ENCODE measurements at regions not wholly inside any gene's neighbourhood (a gene's known extent, or its start where the extent isn't known, plus 50 kb on each side); places are given as distances from the start of the nearest gene placed in this dataset.

- Histone ChIP-seq H3K9me3 (replicated peaks in 1 of 3) (no peaks in the 10 kb centered on the region), H3K27ac (no peak overlapping the region), H3K4me3 (no peak overlapping the region), H3K27me3 (no peaks in the 10 kb centered on the region), H3K36me3 (replicated peaks in 1 of 2) (no peaks in the 10 kb centered on the region), H3K4me1 (replicated peaks in 1 of 2) (no peaks in the 10 kb centered on the region)
- WGBS, 4 donors, result 31 to 85% (median 76%) methylated on average over 2 of the region's 2 CpGs
- intact Hi-C loops (cut with DNase I), result no loop called here
- TF ChIP-seq POLR2A (IDR thresholded peaks at IDR 0.05), result no peak
- TF ChIP-seq, protein P1, sequence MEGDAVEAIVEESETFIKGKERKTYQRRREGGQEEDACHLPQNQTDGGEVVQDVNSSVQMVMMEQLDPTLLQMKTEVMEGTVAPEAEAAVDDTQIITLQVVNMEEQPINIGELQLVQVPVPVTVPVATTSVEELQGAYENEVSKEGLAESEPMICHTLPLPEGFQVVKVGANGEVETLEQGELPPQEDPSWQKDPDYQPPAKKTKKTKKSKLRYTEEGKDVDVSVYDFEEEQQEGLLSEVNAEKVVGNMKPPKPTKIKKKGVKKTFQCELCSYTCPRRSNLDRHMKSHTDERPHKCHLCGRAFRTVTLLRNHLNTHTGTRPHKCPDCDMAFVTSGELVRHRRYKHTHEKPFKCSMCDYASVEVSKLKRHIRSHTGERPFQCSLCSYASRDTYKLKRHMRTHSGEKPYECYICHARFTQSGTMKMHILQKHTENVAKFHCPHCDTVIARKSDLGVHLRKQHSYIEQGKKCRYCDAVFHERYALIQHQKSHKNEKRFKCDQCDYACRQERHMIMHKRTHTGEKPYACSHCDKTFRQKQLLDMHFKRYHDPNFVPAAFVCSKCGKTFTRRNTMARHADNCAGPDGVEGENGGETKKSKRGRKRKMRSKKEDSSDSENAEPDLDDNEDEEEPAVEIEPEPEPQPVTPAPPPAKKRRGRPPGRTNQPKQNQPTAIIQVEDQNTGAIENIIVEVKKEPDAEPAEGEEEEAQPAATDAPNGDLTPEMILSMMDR (IDR thresholded peaks at IDR 0.05), result no peak
- no peak for DNase-seq
Observed at GRCh38 chr4:19260346-19260745, 991.4 kb upstream of the SLIT2 start.

- Histone ChIP-seq H3K36me3 (replicated peaks in 1 of 2) (no peaks in the 10 kb centered on the region), H3K27me3 (no peaks in the 10 kb centered on the region), H3K9me3 (replicated peaks in 1 of 3) (no peaks in the 10 kb centered on the region), H3K4me1 (replicated peaks in 1 of 2) (no peaks in the 10 kb centered on the region), H3K4me3 (no peak overlapping the region), H3K27ac (no peak overlapping the region)
- WGBS, 4 donors, result 0 to 50% (median 24%) methylated on average over 1 of the region's 1 CpG
- no peak for TF ChIP-seq POLR2A (IDR thresholded peaks at IDR 0.05)
- TF ChIP-seq, protein P1 (IDR thresholded peaks at IDR 0.05), result no peak
- intact Hi-C loops (cut with DNase I), result no loop called here
- DNase-seq, result no peak
Observed at GRCh38 chr4:19259920-19260319, 991.8 kb upstream of the SLIT2 start.

DNA sequence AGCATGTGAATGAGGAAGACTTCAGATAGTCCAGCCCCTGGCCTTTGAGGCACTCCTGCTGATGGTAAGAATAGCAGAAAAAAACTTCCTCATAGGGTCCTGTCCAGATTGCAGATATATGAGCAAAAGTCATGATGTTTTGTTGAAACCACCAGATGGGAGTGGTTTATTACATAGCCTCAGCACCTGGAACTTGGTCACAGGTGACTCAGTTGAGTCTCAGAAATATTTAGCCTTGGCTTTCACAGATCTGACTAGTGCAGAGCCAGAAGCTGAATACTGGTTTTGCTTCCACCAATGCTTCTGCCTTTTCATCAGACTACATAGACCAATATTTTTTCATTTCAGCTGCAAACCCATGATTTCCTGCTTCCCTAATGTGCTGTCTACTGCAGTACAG is 994.9 kb upstream of the SLIT2 start:
- no peaks in the 10 kb centered on the region for H3K36me3 ChIP-seq (replicated peaks in 1 of 2)
- no peaks in the 10 kb centered on the region for H3K4me1 ChIP-seq (replicated peaks in 1 of 2)
- no peak for TF ChIP-seq POLR2A (IDR thresholded peaks at IDR 0.05)
- TF ChIP-seq, protein P1 (IDR thresholded peaks at IDR 0.05), result no peak
- intact Hi-C loops (cut with DNase I), result no loop called here
- H3K9me3 ChIP-seq (replicated peaks in 1 of 3), result no peaks in the 10 kb centered on the region
- H3K4me3 ChIP-seq, result no peak overlapping the region
- H3K27me3 ChIP-seq, result no peaks in the 10 kb centered on the region
- no peak for DNase-seq
- H3K27ac ChIP-seq, result no peak overlapping the region

DNA sequence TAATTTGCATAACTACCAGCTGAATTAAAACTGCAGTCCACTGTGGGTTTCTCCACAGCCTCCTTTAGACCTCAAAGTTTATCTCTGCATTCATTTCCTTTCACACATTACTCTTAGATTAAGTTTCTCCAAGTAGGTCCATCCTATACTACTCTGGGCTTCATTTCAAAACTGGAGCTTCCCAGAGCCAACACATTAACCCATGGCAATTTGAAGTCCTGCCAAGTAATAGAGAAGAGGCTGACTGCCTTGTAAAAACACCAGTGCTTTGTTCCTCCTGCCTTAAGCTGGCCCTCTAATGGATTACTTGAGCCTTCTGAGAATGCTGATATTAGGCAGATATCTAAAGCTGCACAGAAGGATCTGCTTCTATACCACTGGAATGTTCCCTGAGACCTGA is 997.2 kb upstream of the SLIT2 start:
- TF ChIP-seq, protein P1 (IDR thresholded peaks at IDR 0.05), result no peak
- TF ChIP-seq POLR2A (IDR thresholded peaks at IDR 0.05), result no peak
- intact Hi-C loops (cut with DNase I), result no loop called here
- Histone ChIP-seq H3K36me3 (replicated peaks in 1 of 2) (no peaks in the 10 kb centered on the region), H3K4me3 (no peak overlapping the region), H3K4me1 (replicated peaks in 1 of 2) (no peaks in the 10 kb centered on the region), H3K9me3 (replicated peaks in 1 of 3) (no peaks in the 10 kb centered on the region), H3K27me3 (no peaks in the 10 kb centered on the region), H3K27ac (no peak overlapping the region)
- no peak for DNase-seq

All from adrenal gland (tissue), 9 donors.